Karpas-422 (cell line): ENCODE measurements at regions not wholly inside any gene's neighbourhood (a gene's known extent, or its start where the extent isn't known, plus 50 kb on each side); places are given as distances from the start of the nearest gene placed in this dataset.

ENCODE experiments used
- DNase-seq: peaks from one replicate; pipeline ENCODE4 v3.0.0-alpha.2; 2015
- H2AFZ ChIP-seq: fragments of 200-600 bp; sonication (generic); 2 replicates; pipeline ENCODE4 v1.6.1; 2014; ENCODE audit warnings: antibody characterized with exemption, low read length, mixed read lengths
- H3K27ac ChIP-seq: fragments of 200-600 bp; sonication (generic); 2 replicates; pipeline ENCODE4 v1.5.1; 2014; ENCODE audit warnings: mild to moderate bottlenecking, low read length, moderate library complexity
- H3K27me3 ChIP-seq: fragments of 200-600 bp; sonication (generic); 2 replicates; pipeline ENCODE4 v1.6.1; 2014; ENCODE audit warnings: low read length, mixed read lengths
- H3K36me3 ChIP-seq: fragments of 200-600 bp; sonication (generic); 2 replicates; pipeline ENCODE4 v1.6.1; 2014; ENCODE audit warnings: low read length, mixed read lengths; ENCODE audit not compliant: insufficient read depth
- H3K4me1 ChIP-seq: fragments of 200-600 bp; sonication (generic); 2 replicates; pipeline ENCODE4 v1.6.1; 2014; ENCODE audit warnings: mild to moderate bottlenecking, low read length, mixed read lengths
- H3K4me2 ChIP-seq: fragments of 200-600 bp; sonication (generic); 2 replicates; pipeline ENCODE4 v1.6.1; 2014; ENCODE audit warnings: low read length, low read depth, mild to moderate bottlenecking; ENCODE audit not compliant: poor library complexity, severe bottlenecking
- H3K4me3 ChIP-seq: fragments of 200-600 bp; sonication (generic); 2 replicates; pipeline ENCODE4 v1.5.1; 2014; ENCODE audit warnings: mild to moderate bottlenecking, antibody characterized with exemption, low read length, mixed read lengths
- H3K79me2 ChIP-seq: fragments of 200-600 bp; sonication (generic); 2 replicates; pipeline ENCODE4 v1.6.1; 2014; ENCODE audit warnings: mild to moderate bottlenecking, low read length, mixed read lengths
- H3K9ac ChIP-seq: fragments of 200-600 bp; sonication (generic); 2 replicates; pipeline ENCODE4 v1.6.0; 2014; ENCODE audit warnings: low read length
- H3K9me2 ChIP-seq: fragments of 200-600 bp; sonication (generic), shearing (Covaris generic); replicated peaks from 2 replicates; pipeline ENCODE4 v1.6.0; 2014; ENCODE audit warnings: mild to moderate bottlenecking, low read length, moderate library complexity; ENCODE audit not compliant: insufficient read depth
- H3K9me3 ChIP-seq: fragments of 300-700, 200-600 bp; sonication (generic); 2 replicates; pipeline ENCODE4 v1.6.1; 2014; ENCODE audit warnings: low read length, mixed read lengths
- H4K20me1 ChIP-seq: fragments of 200-600 bp; sonication (generic); 2 replicates; pipeline ENCODE4 v1.6.1; 2014; ENCODE audit warnings: mild to moderate bottlenecking, antibody characterized with exemption, low read length, low read depth; ENCODE audit not compliant: insufficient read depth

DNA sequence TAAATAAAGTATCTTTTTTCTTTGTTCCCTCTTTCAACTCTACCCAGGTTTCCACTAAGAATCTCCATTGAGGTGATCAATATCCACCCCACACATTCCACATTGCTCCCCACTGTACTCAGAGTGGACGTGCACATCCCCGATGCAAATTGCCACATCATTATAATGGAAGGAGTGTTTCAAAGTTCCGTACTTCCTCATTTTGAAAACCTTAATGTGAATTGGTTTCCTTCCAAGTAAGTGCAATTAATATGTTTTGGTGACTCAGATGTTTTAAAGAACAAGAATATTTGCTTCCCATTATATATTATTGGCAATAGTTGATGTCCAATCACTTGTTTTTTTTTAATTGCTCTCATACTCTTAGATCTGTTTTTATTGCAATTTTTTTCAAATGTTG lies 463.6 kb downstream of the HACE1 start:
- no peak overlapping the region for H3K9ac ChIP-seq
- H3K9me3 ChIP-seq: no peaks in the 10 kb centered on the region
- no peaks in the 10 kb centered on the region for H3K79me2 ChIP-seq
- no peaks in the 10 kb centered on the region for H3K9me2 ChIP-seq
- H4K20me1 ChIP-seq: no peaks in the 10 kb centered on the region
- no peak for DNase-seq
- no peak overlapping the region for H3K27ac ChIP-seq
- H3K4me2 ChIP-seq: no peak overlapping the region
- H3K4me1 ChIP-seq: no peaks in the 10 kb centered on the region
- H3K4me3 ChIP-seq: no peak overlapping the region
- no peak overlapping the region for H2AFZ ChIP-seq
- no peaks in the 10 kb centered on the region for H3K36me3 ChIP-seq
- H3K27me3 ChIP-seq: no peaks in the 10 kb centered on the region

DNA sequence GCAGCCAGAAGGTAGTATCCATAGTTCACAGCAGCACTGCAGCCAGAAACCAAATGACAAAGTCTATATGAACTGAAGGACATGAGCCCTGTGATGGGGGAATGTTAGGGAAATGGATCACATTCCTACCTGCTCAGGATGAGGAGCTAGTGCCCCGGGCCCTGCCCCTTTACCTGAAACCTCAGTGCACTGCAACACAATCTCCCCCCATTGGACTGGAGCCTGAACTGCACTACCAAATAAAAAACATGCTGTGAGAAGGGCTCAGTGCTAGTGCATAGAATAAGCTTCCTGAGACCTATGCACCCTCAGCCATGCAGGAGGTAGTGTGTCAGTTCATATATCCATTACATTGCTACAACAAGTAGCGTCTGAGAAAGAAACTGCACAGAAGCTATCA lies 477.8 kb downstream of the HACE1 start:
- H3K9me3 ChIP-seq: no peaks in the 10 kb centered on the region
- H3K9ac ChIP-seq: no peak overlapping the region
- no peaks in the 10 kb centered on the region for H4K20me1 ChIP-seq
- H3K79me2 ChIP-seq: no peaks in the 10 kb centered on the region
- no peaks in the 10 kb centered on the region for H3K4me1 ChIP-seq
- no peak for DNase-seq
- H3K27ac ChIP-seq: no peak overlapping the region
- no peak overlapping the region for H3K4me3 ChIP-seq
- no peaks in the 10 kb centered on the region for H3K27me3 ChIP-seq
- H3K4me2 ChIP-seq: no peak overlapping the region
- no peaks in the 10 kb centered on the region for H3K36me3 ChIP-seq
- H2AFZ ChIP-seq: no peak overlapping the region
- H3K9me2 ChIP-seq: no peaks in the 10 kb centered on the region

DNA sequence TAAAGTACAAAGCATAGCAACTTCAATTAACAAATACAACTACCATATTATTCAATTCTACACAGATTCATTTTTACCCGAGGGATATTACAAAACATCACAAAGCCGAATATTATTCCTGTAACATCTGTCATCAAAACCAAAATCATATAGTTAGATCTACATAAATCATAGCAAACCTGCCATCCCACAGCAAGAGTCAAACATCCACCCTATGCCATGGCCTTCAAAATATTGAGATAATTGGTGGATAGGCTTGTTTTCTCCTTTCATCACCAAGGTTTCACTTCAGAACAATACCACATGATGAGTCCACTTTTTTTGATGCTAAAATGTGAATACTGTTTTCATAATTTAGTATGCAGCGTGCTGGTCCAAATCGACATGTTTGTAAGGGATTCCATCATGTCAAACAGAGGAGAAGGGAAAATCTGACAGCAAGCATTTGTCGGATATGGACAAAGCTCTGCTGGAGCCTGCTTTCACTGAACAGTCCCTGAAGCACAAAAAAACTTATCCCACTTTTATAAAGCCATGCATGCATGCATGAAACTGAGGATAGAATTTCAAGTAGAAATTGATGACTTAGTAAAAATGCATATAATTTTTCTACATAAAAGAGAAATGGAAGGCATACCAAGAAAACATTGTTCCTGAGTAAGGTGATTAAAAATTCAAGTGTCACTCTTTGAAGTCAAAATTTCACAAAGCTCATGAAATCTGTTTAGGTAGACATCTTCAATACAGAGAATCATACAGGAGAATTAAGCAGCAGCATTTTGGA lies 494.1 kb downstream of the HACE1 start:
- H2AFZ ChIP-seq: no peak overlapping the region
- H3K4me1 ChIP-seq: no peaks in the 10 kb centered on the region
- no peaks in the 10 kb centered on the region for H3K27me3 ChIP-seq
- no peak overlapping the region for H3K4me2 ChIP-seq
- H3K9ac ChIP-seq: no peak overlapping the region
- no peak for DNase-seq
- no peak overlapping the region for H3K4me3 ChIP-seq
- no peaks in the 10 kb centered on the region for H4K20me1 ChIP-seq
- no peaks in the 10 kb centered on the region for H3K79me2 ChIP-seq
- no peak overlapping the region for H3K27ac ChIP-seq
- no peaks in the 10 kb centered on the region for H3K9me3 ChIP-seq
- no peaks in the 10 kb centered on the region for H3K9me2 ChIP-seq
- no peaks in the 10 kb centered on the region for H3K36me3 ChIP-seq

DNA sequence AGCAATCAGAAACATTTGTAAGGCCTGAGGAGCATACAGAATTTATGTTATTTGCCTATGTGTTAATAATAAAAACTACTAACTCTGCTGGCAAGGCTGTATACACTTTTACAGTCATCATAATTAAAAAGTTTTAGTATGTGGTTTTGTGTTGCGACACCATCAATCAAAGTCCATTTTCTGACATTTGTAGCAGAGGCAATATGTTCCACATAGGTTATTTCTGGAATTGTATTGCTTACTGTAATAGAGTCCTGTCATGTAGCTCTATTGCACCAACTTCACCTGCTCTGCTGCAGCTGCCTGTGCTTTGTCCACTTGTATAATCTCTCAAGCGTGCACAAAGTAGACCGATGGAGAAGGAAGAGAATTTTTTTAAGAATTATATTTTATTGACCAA lies 501.8 kb downstream of the HACE1 start:
- Histone ChIP-seq H4K20me1 (no peaks in the 10 kb centered on the region), H3K4me3 (no peak overlapping the region), H3K27me3 (no peaks in the 10 kb centered on the region), H3K9me2 (no peaks in the 10 kb centered on the region), H3K79me2 (no peaks in the 10 kb centered on the region), H3K27ac (no peak overlapping the region), H2AFZ (no peak overlapping the region), H3K4me2 (no peak overlapping the region), H3K9me3 (no peaks in the 10 kb centered on the region), H3K36me3 (no peaks in the 10 kb centered on the region), H3K4me1 (no peaks in the 10 kb centered on the region), H3K9ac (no peak overlapping the region)
- DNase-seq: no peak

DNA sequence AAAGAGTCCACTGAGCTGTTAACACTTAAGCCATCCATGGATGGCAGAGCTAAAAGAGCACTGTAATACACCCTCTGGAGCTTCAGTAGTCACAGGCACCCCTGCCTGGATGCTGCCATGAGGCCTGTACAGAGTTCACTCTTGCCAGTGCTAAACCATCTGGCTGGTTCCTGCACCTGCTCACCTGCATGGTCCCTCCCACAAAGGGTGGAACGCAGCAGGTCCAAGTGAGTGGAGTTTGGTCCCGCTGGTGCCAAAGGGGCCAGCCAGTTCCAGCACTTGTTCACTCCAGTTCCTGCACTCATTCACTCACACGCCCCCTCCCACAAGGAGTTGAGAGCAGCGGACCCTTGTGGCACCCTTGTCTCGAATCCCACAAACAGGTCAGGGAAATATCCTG lies 503.5 kb downstream of the HACE1 start:
- Histone ChIP-seq H3K4me1 (no peaks in the 10 kb centered on the region), H3K27ac (no peak overlapping the region), H2AFZ (no peak overlapping the region), H4K20me1 (no peaks in the 10 kb centered on the region), H3K9me2 (no peaks in the 10 kb centered on the region), H3K36me3 (no peaks in the 10 kb centered on the region), H3K27me3 (0 out of 2 replicates have a peak, but pooled peaks cover 4% of the 10 kb centered on the region), H3K79me2 (no peaks in the 10 kb centered on the region), H3K4me3 (no peak overlapping the region), H3K4me2 (no peak overlapping the region), H3K9me3 (no peaks in the 10 kb centered on the region), H3K9ac (no peak overlapping the region)
- DNase-seq: no peak

DNA sequence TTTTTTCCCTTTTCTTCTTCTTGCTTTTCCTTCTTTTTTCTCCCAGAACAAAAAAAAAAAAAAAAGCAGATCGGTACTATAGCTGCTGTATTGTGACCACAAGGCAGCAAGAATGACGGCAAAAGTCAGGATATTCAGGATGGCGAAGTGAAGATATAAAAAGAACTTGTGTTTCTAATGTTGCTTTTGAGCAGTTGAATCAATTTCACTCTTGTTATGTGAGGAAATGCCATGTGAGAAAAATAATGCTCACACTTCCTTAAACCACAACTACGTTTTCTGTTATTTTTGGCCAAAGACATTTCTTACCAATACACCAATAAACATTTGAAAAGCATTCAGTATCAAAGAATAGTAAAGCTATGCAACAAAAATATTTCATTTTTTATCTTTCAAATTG lies 510.5 kb downstream of the HACE1 start:
- H3K79me2 ChIP-seq: no peaks in the 10 kb centered on the region
- no peaks in the 10 kb centered on the region for H3K4me1 ChIP-seq
- no peaks in the 10 kb centered on the region for H3K9me2 ChIP-seq
- no peaks in the 10 kb centered on the region for H4K20me1 ChIP-seq
- no peaks in the 10 kb centered on the region for H3K36me3 ChIP-seq
- H3K9me3 ChIP-seq: no peaks in the 10 kb centered on the region
- no peak overlapping the region for H2AFZ ChIP-seq
- no peak overlapping the region for H3K4me3 ChIP-seq
- no peak overlapping the region for H3K27ac ChIP-seq
- H3K9ac ChIP-seq: no peak overlapping the region
- H3K4me2 ChIP-seq: no peak overlapping the region
- H3K27me3 ChIP-seq: 0 out of 2 replicates have a peak, but pooled peaks cover 4% of the 10 kb centered on the region
- DNase-seq: no peak

DNA sequence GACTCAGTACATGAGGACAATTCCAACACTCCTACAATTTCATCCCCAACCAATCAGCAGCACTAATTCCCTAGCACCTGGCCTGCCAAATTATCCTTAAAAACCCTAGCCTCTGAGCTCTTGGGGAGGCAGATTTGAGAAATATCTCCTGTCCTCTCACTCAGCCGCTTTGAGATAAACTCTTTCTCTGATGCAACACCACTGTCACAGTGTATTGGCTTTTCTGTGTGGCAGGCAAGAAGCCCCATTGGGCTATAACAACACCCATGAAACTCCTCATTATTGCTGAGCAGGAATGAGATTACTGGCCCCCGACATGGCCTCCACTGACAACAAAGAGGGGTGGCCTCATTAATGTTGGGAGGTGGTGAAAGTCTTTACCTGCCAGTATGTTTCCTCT lies 515.5 kb downstream of the HACE1 start:
- no peak overlapping the region for H2AFZ ChIP-seq
- H3K9me2 ChIP-seq: no peaks in the 10 kb centered on the region

DNA sequence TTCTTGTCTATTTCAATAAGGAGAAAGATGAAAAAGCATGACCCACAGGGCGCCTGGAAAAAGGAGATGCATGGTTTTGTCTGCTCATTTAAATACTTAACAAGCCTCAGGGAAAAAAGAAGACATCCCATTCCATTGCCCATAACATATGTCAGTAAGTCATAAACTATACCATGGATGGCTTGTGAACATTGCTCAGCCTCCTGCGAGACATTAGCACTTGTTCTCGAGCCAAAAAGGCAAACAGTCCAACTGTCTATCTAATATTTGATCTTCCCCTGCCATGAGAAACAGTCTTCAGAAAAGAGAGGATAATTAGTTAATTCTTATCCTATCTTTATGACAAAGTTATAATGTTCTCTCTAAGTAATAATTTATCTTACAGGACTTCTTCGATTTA lies 527.4 kb downstream of the HACE1 start:
- H3K4me2 ChIP-seq: no peak overlapping the region

More for the DNA sequence above, 515.5 kb downstream of the HACE1 start:
- no peaks in the 10 kb centered on the region for H3K9me3 ChIP-seq
- no peaks in the 10 kb centered on the region for H3K27me3 ChIP-seq
- H3K4me3 ChIP-seq: no peak overlapping the region
- DNase-seq: no peak
- no peaks in the 10 kb centered on the region for H4K20me1 ChIP-seq
- H3K4me1 ChIP-seq: no peaks in the 10 kb centered on the region
- no peak overlapping the region for H3K4me2 ChIP-seq
- no peak overlapping the region for H3K27ac ChIP-seq
- no peak overlapping the region for H3K9ac ChIP-seq
- no peaks in the 10 kb centered on the region for H3K36me3 ChIP-seq
- H3K79me2 ChIP-seq: no peaks in the 10 kb centered on the region

More for the DNA sequence above, 527.4 kb downstream of the HACE1 start:
- no peak overlapping the region for H3K27ac ChIP-seq
- H3K9me2 ChIP-seq: no peaks in the 10 kb centered on the region
- H3K36me3 ChIP-seq: no peaks in the 10 kb centered on the region
- H3K4me3 ChIP-seq: no peak overlapping the region
- H4K20me1 ChIP-seq: no peaks in the 10 kb centered on the region
- H3K79me2 ChIP-seq: no peaks in the 10 kb centered on the region
- no peak for DNase-seq
- no peaks in the 10 kb centered on the region for H3K4me1 ChIP-seq
- no peak overlapping the region for H2AFZ ChIP-seq
- H3K27me3 ChIP-seq: no peaks in the 10 kb centered on the region
- no peaks in the 10 kb centered on the region for H3K9me3 ChIP-seq
- H3K9ac ChIP-seq: no peak overlapping the region
